Left renal pelvis (tissue), 4 donors: ENCODE measurements at regions not wholly inside any gene's neighbourhood (a gene's known extent, or its start where the extent isn't known, plus 50 kb on each side); places are given as distances from the start of the nearest gene placed in this dataset.
"Not testable (repeated sequence)": the region's sequence is repeated elsewhere in the genome, so short reads cannot be mapped to it uniquely, and the experiment has no call there.

Experiments used
- DNase-seq, 4 donors: peaks; one replicate each; pipeline ENCODE4 v3.0.0-alpha.2; 2013; ENCODE audit warnings: low read depth in 4 of 4, low spot score in 3 of 4

GRCh38 chr2:205865905-205866441 is 183.7 kb downstream of the NRP2 start:
- DNase-seq = peak in 1 of 4 donors; percentile 22

GRCh38 chr2:205865056-205865455 is 182.8 kb downstream of the NRP2 start:
- DNase-seq = no peak

- DNase-seq = no peak
Observed at GRCh38 chr2:205864491-205864890, 182.2 kb downstream of the NRP2 start.

- DNase-seq = not testable (repeated sequence)
Observed at GRCh38 chr2:205862761-205863160, 180.5 kb downstream of the NRP2 start.

- DNase-seq = no peak
Observed at GRCh38 chr2:205860885-205861284, 178.6 kb downstream of the NRP2 start.

GRCh38 chr2:205860181-205860580 is 177.9 kb downstream of the NRP2 start:
- no peak for DNase-seq

- DNase-seq = no peak
Observed at GRCh38 chr2:205858881-205859441, 176.7 kb downstream of the NRP2 start.

- no peak for DNase-seq
Observed at GRCh38 chr2:205858275-205858674, 176.0 kb downstream of the NRP2 start.

- DNase-seq = no peak
Observed at GRCh38 chr2:205857520-205858237, 175.4 kb downstream of the NRP2 start.

GRCh38 chr2:205852457-205852856 is 170.2 kb downstream of the NRP2 start:
- no peak for DNase-seq

GRCh38 chr2:205850611-205851010 is 168.3 kb downstream of the NRP2 start:
- no peak for DNase-seq

GRCh38 chr2:205850132-205850531 is 167.8 kb downstream of the NRP2 start:
- no peak for DNase-seq

- DNase-seq = no peak
Observed at GRCh38 chr2:205849136-205849535, 166.8 kb downstream of the NRP2 start.

GRCh38 chr2:205848601-205849000 is 166.3 kb downstream of the NRP2 start:
- DNase-seq = no peak
